Heart right ventricle (tissue), 16 donors: ENCODE measurements at regions not wholly inside any gene's neighbourhood (a gene's known extent, or its start where the extent isn't known, plus 50 kb on each side); places are given as distances from the start of the nearest gene placed in this dataset.

Experiments used
- ATAC-seq, 8 donors: fragments of 200-7000 bp; cut with Tn5 transposase; one replicate each; pipeline ENCODE4 v1.9.1; 2020; ENCODE audit warnings: mild to moderate bottlenecking in 8 of 8, moderate library complexity in 8 of 8, moderate number of reproducible peaks in 1 of 8
- DNase-seq, 2 donors: peaks; one replicate each; pipeline ENCODE4 v3.0.0-alpha.2; 2020
- H3K27ac ChIP-seq, 10 donors: fragments of 200-600 bp; sonication (generic) in 2 of 10; one replicate each; pipeline versions ENCODE4 v1.5.0 to v1.8.0; 2020 to 2022; ENCODE audit warnings: mild to moderate bottlenecking in 3 of 10
- H3K27me3 ChIP-seq, 7 donors: fragments of 200-600 bp; one replicate each; pipeline ENCODE4 v1.8.0; 2021 to 2022; ENCODE audit warnings: mild to moderate bottlenecking in 2 of 7
- H3K36me3 ChIP-seq, 9 donors: fragments of 200-600 bp; sonication (generic) in 1 of 9; one replicate each; pipeline versions ENCODE4 v1.5.0 to v1.8.0; 2020 to 2022; ENCODE audit warnings: mild to moderate bottlenecking in 2 of 9
- H3K4me1 ChIP-seq, 9 donors: fragments of 200-600 bp; sonication (generic) in 1 of 9; one replicate each; pipeline versions ENCODE4 v1.5.0 to v1.8.0; 2020 to 2022; ENCODE audit warnings: mild to moderate bottlenecking in 4 of 9
- H3K4me3 ChIP-seq, 10 donors: fragments of 200-600 bp; sonication (generic) in 2 of 10; one replicate each; pipeline versions ENCODE4 v1.5.0 to v1.8.0; 2020 to 2022; ENCODE audit warnings: mild to moderate bottlenecking in 7 of 10, moderate library complexity in 2 of 10
- H3K9me3 ChIP-seq, 11 donors: fragments of 200-600 bp in 10 of 11; sonication (generic) in 2 of 11; one replicate each; pipeline versions ENCODE4 v1.5.0 to v1.8.0; 2013 to 2022; ENCODE audit warnings: mild to moderate bottlenecking in 2 of 11, control low read depth in 1 of 11, moderate library complexity in 1 of 11
- CTCF ChIP-seq, 9 donors: fragments of 200-600 bp; sonication (generic) in 2 of 9; IDR thresholded peaks; one replicate each; pipeline versions ENCODE4 v1.5.0 to v1.8.0; 2021 to 2022; ENCODE audit warnings: antibody characterized with exemption in 9 of 9, mild to moderate bottlenecking in 5 of 9, moderate library complexity in 1 of 9
- WGBS, 2 donors: extraction: QIAGEN DNeasy Blood & Tissue Kit; methylation state at CpG; one replicate each; pipeline ENCODE4 v1.1.7; 2013; ENCODE audit warnings: inconsistent platforms in 1 of 2; 5-methylcytosine and 5-hydroxymethylcytosine counted together
- intact Hi-C, 10 donors: fragments of 100-400 bp; cut with DNase I; formaldehyde crosslinking; loops; one replicate each; pipeline versions ENCODE4 v1.11.1 to v1.14.2; 2022
- donor health status: Arrhythmogenic right ventricular cardiomyopathy.
- donor health status: ischemic (EF 13 %, LVEDD 7.1; RV severe dilation, severe dysfunction).
- donor health status: healthy with polysubstance abuse.
- donor health status: DM: no; HTN: yes; CAD: no.
- donor health status: DM: no; HTN: no; CAD: no.
- donor health status: ischemic (EF 25% LVEDD 6.9; RV normal size, moderate dysfunction).
- donor health status: ischemic (EF 25% LVEDD 5.7; RV mildly dilated, moderate dysfunction).
- donor health status: healthy.
- donor health status: DM: yes; HTN: yes; CAD: no.
- donor health status: Ischemic cardiomyopathy.
- donor health status: ischemic (EF 35%, LVEDD 5.7; RV mildly dilated, moderate dysfunction).
- donor health status: nonischemic (EF 11% LVEDD 7.7; RV severe dilation, severe dysfunction).
- donor health status: DM: yes; HTN: yes; CAD: no.
- donor health status: PGD.
- donor health status: ischemic (EF 29% LVEDD 5.4; RV normal size, mild dysfunction).
- donor health status: nonischemic (EF 23%, LVEDD 6.1; RV moderate dilation, normal function).

DNA sequence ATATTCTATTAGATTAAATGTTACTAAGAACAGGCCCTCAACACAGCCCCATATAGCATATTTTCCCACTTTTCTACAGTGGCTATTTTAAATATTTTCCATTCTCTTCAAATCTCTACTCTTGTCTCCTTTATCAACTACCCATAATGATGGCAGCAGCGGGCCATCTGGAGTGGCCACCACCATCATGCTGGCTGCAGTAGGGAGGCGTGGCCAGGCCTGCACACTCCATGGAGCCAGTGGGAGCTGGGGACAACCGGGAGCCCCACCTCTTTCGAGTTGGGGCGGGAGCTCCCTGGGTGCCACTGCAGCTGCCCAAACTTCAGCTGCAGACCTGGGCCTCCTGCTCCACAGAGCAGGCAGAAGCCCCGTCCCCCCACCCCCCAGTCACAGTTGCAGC lies 98.4 kb upstream of the RANBP6 start:
- no peak for DNase-seq

DNA sequence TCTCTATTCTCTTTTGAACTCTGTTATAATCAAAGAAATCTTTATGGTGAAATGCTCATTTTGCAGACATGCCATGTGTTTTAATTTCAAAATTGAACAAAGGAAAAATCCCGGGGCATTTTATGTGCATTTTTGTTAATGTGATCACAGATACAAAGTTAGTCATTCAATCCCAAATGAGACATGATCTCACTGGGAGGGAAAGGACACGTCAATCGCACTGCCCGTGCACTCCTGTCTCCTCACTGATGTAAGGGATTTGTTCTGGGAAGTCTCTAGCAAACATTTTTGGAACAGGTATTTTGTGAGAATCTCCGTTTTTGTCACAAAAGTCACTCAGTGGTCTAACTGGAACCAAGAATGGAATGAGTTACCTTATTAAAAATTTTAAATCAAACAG lies 97.9 kb upstream of the RANBP6 start:
- intact Hi-C loops = loop anchor here in 1 of 10 donors (10.0 kb wide), 1 partner anchor 49 kb away; no protein-coding TSS in a partner anchor
- 77 to 85% methylated on average over 5 of the region's 5 CpGs for WGBS, 2 donors

More for the DNA sequence above, 98.4 kb upstream of the RANBP6 start:
- WGBS, 2 donors = 59 to 80% methylated on average over 6 of the region's 6 CpGs
- Histone ChIP-seq H3K36me3 (no peaks in the 10 kb centered on the region), H3K4me3 (no peak overlapping the region), H3K4me1 (no peaks in the 10 kb centered on the region), H3K27me3 (no peaks in the 10 kb centered on the region), H3K27ac (no peak overlapping the region), H3K9me3 (no peaks in the 10 kb centered on the region)
- no peak for ATAC-seq
- no peak for TF ChIP-seq CTCF (IDR thresholded peaks at IDR 0.05)
- intact Hi-C loops = loop anchor here in 1 of 10 donors (10.0 kb wide), 1 partner anchor 49 kb away; no protein-coding TSS in a partner anchor

GRCh38 chr9:6109986-6110385 lies 94.6 kb upstream of the RANBP6 start:
- Histone ChIP-seq H3K27ac (no peak overlapping the region), H3K36me3 (no peaks in the 10 kb centered on the region), H3K9me3 (no peaks in the 10 kb centered on the region), H3K4me3 (no peak overlapping the region), H3K27me3 (no peaks in the 10 kb centered on the region), H3K4me1 (peaks cover 0 to 17% (median 11%) of the 10 kb centered on the region in 9 donors)
- 77 to 89% methylated on average over 2 of the region's 2 CpGs for WGBS, 2 donors
- TF ChIP-seq CTCF (IDR thresholded peaks at IDR 0.05) = no peak
- no peak for ATAC-seq
- intact Hi-C loops = loop anchor here in 3 of 10 donors (5.0 to 10.0 kb wide), 3 partner anchors 45 to 53 kb away; no protein-coding TSS in a partner anchor
- no peak for DNase-seq

More for the DNA sequence above, 97.9 kb upstream of the RANBP6 start:
- Histone ChIP-seq H3K4me3 (no peak overlapping the region), H3K27ac (no peak overlapping the region), H3K4me1 (no peaks in the 10 kb centered on the region), H3K9me3 (no peaks in the 10 kb centered on the region), H3K36me3 (no peaks in the 10 kb centered on the region), H3K27me3 (no peaks in the 10 kb centered on the region)
- TF ChIP-seq CTCF (IDR thresholded peaks at IDR 0.05) = no peak
- DNase-seq (no peak), ATAC-seq (no peak)

- H3K27ac ChIP-seq = no peak overlapping the region
- no peak for TF ChIP-seq CTCF (IDR thresholded peaks at IDR 0.05)
- H3K4me3 ChIP-seq = no peak overlapping the region
- intact Hi-C loops = loop anchor here in 2 of 10 donors (5.0 to 10.0 kb wide), 2 partner anchors 45 to 52 kb away; no protein-coding TSS in a partner anchor
- DNase-seq = no peak
- no peaks in the 10 kb centered on the region for H3K27me3 ChIP-seq
- H3K36me3 ChIP-seq = no peaks in the 10 kb centered on the region
- peaks cover 0 to 17% (median 11%) of the 10 kb centered on the region in 9 donors for H3K4me1 ChIP-seq
- no peak for ATAC-seq
- no peaks in the 10 kb centered on the region for H3K9me3 ChIP-seq
These were observed 94.1 kb upstream of the RANBP6 start for GRCh38 chr9:6109571-6109970.
